Prostate gland (tissue), 2 donors: ENCODE measurements at regions not wholly inside any gene's neighbourhood (a gene's known extent, or its start where the extent isn't known, plus 50 kb on each side); places are given as distances from the start of the nearest gene placed in this dataset.

Source experiments
- CTCF ChIP-seq, 4 experiments: fragments of 200-600 bp in 2 of 4; fragments of 450-650 bp in 2 of 4; sonication (generic) in 2 of 4; IDR thresholded peaks; 1 replicate in 3 of 4; 2 replicates in 1 of 4; pipeline ENCODE4 v1.5.1; 2016 to 2019; ENCODE audit warnings: antibody characterized with exemption in 4 of 4, mild to moderate bottlenecking in 2 of 4, moderate library complexity in 2 of 4
- POLR2A ChIP-seq: fragments of 450-650 bp; IDR thresholded peaks from one replicate; pipeline ENCODE4 v1.6.1; 2016; ENCODE audit warnings: antibody characterized with exemption, mild to moderate bottlenecking
- POLR2AphosphoS5 ChIP-seq: sonication (generic); formaldehyde crosslinking; IDR thresholded peaks from one replicate; pipeline ENCODE4 v1.6.1; 2017; ENCODE audit warnings: antibody characterized with exemption

DNA sequence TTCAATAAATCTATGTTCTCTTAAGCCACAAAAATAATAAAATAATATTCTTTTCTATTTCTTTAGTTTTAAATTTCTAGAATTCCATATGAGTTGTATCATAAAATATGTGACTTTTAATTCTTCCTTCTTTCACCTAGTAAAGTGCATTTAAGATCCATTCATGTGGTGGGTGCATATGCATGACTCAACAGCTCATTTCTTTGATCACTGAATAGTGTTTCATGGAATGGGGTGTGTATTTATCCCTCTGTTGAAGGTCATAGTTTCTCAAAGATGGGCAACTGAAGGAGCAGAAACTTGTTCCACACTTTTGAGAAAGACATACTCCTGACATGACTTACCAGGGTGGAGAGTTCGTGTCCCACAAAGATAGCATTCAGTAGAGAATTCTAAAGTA is 1230.3 kb upstream of the AGA start:
- TF ChIP-seq CTCF (IDR thresholded peaks at IDR 0.05) (no peak), POLR2AphosphoS5 (no peak), POLR2A (no peak)
